A673 (cell line): ENCODE measurements at regions not wholly inside any gene's neighbourhood (a gene's known extent, or its start where the extent isn't known, plus 50 kb on each side); places are given as distances from the start of the nearest gene placed in this dataset.

Experiments used
- BruUV-seq: library from RNA; stranded (reverse); fragments of 400-500 nt; replicated peaks from 2 replicates; lab custom pipeline; 2021; lab: Mats Ljungman, UMichigan
- CTCF ChIA-PET: fragments of 300-600 bp; sonication (Branson Sonifier 250); formaldehyde crosslinking; loops from one replicate; lab custom pipeline; 2022; ENCODE audit warnings: antibody characterized with exemption; lab: Charles Lee
- POLR2A ChIA-PET: fragments of 300-600 bp; sonication (Branson Sonifier 250); formaldehyde crosslinking; loops from one replicate; lab custom pipeline; 2022; ENCODE audit warnings: antibody characterized with exemption; ENCODE audit not compliant: low non-redundant PET; lab: Charles Lee
- DNase-seq: peaks from one replicate; pipeline ENCODE4 v3.0.0-alpha.2; 2015; ENCODE audit warnings: low spot score
- H3K27ac ChIP-seq: fragments of 200-600 bp; sonication (generic); 2 replicates; pipeline ENCODE4 v1.5.1; 2016; ENCODE audit warnings: mixed run types, low read depth, mild to moderate bottlenecking, mixed read lengths, antibody characterized with exemption, low read length; ENCODE audit not compliant: poor library complexity, severe bottlenecking
- H3K27me3 ChIP-seq: fragments of 200-600 bp; sonication (generic); replicated peaks from 2 replicates; pipeline ENCODE4 v1.6.1; 2017; ENCODE audit warnings: mixed run types, low read depth, mild to moderate bottlenecking, mixed read lengths, antibody characterized with exemption, low read length; ENCODE audit not compliant: insufficient read depth, poor library complexity
- H3K36me3 ChIP-seq: fragments of 200-600 bp; sonication (generic); 2 replicates; pipeline ENCODE4 v1.6.1; 2016; ENCODE audit warnings: mixed run types, mild to moderate bottlenecking, mixed read lengths, antibody characterized with exemption, low read length; ENCODE audit not compliant: insufficient read depth, poor library complexity, severe bottlenecking
- H3K4me1 ChIP-seq: fragments of 200-600 bp; sonication (generic); 2 replicates; pipeline ENCODE4 v1.6.1; 2017; ENCODE audit warnings: mixed run types, mild to moderate bottlenecking, mixed read lengths, antibody characterized with exemption, low read length; ENCODE audit not compliant: insufficient read depth, poor library complexity, severe bottlenecking
- H3K4me3 ChIP-seq: fragments of 200-600 bp; sonication (generic); 2 replicates; pipeline ENCODE4 v1.5.1; 2016; ENCODE audit warnings: low read depth, mixed run types, mild to moderate bottlenecking, mixed read lengths, low read length; ENCODE audit not compliant: poor library complexity, severe bottlenecking
- H3K9me3 ChIP-seq: fragments of 200-600 bp; sonication (generic); 2 replicates; pipeline ENCODE4 v1.6.1; 2016; ENCODE audit warnings: mixed run types, low read depth, mild to moderate bottlenecking, mixed read lengths, antibody characterized with exemption, low read length; ENCODE audit not compliant: poor library complexity, severe bottlenecking
- CTCF ChIP-seq: fragments of 300-800, 200-600 bp; sonication (generic); conservative IDR thresholded peaks from 2 replicates; pipeline ENCODE4 v1.5.1; 2017; ENCODE audit warnings: low read depth, mild to moderate bottlenecking, antibody characterized with exemption, low read length, moderate library complexity, mixed read lengths
- EZH2 ChIP-seq: fragments of 200-600 bp; sonication (generic); IDR thresholded peaks from 2 replicates; pipeline ENCODE4 v1.6.1; 2017; ENCODE audit warnings: borderline replicate concordance, low read depth, mild to moderate bottlenecking, mixed read lengths, antibody characterized with exemption, low read length; ENCODE audit not compliant: poor library complexity, severe bottlenecking
- intact Hi-C: fragments of 100-400 bp; cut with micrococcal nuclease; formaldehyde crosslinking; loops from one replicate; pipeline ENCODE4 v1.10.0; 2022; ENCODE audit not compliant: unreplicated experiment

GRCh38 chr13:103354171-103354570, 288.0 kb upstream of the SLC10A2 start:
- intact Hi-C loops: no loop called here
- Histone ChIP-seq H3K4me1 (no peaks in the 10 kb centered on the region), H3K4me3 (no peak overlapping the region), H3K9me3 (no peaks in the 10 kb centered on the region), H3K27ac (no peak overlapping the region), H3K36me3 (no peaks in the 10 kb centered on the region), H3K27me3 (no peaks in the 10 kb centered on the region)
- ChIA-PET CTCF (no interaction called here), POLR2A (interaction anchor here (0.7 kb wide), 1 partner anchor 1876 kb away, joined by 3 read pairs; no protein-coding TSS in a partner anchor)
- TF ChIP-seq CTCF (no peak), EZH2 (no peak)
- no peak for DNase-seq
- BruUV-seq: no TSS peak

- intact Hi-C loops: no loop called here
- ChIA-PET POLR2A (no interaction called here), CTCF (no interaction called here)
- H3K36me3 ChIP-seq: no peaks in the 10 kb centered on the region
- H3K4me1 ChIP-seq: no peaks in the 10 kb centered on the region
- no peak overlapping the region for H3K27ac ChIP-seq
- H3K9me3 ChIP-seq: no peaks in the 10 kb centered on the region
- no TSS peak for BruUV-seq
- DNase-seq: peak; percentile 7
- H3K4me3 ChIP-seq: no peak overlapping the region
- H3K27me3 ChIP-seq: no peaks in the 10 kb centered on the region
- no peak for TF ChIP-seq CTCF
- no peak for TF ChIP-seq EZH2
Observed at GRCh38 chr13:103351035-103351828, 285.0 kb upstream of the SLC10A2 start.

GRCh38 chr13:103350147-103350546, 283.9 kb upstream of the SLC10A2 start:
- Histone ChIP-seq H3K4me1 (no peaks in the 10 kb centered on the region), H3K36me3 (no peaks in the 10 kb centered on the region), H3K4me3 (no peak overlapping the region), H3K27ac (no peak overlapping the region), H3K9me3 (no peaks in the 10 kb centered on the region), H3K27me3 (no peaks in the 10 kb centered on the region)
- DNase-seq: no peak
- BruUV-seq: no TSS peak
- intact Hi-C loops: no loop called here
- TF ChIP-seq EZH2: no peak
- TF ChIP-seq CTCF: no peak
- CTCF ChIA-PET: no interaction called here
- POLR2A ChIA-PET: no interaction called here
